Breast epithelium (tissue), 3 donors: ENCODE measurements at regions not wholly inside any gene's neighbourhood (a gene's known extent, or its start where the extent isn't known, plus 50 kb on each side); places are given as distances from the start of the nearest gene placed in this dataset.

Source experiments
- CTCF ChIP-seq, 3 donors: fragments of 450-650 bp; IDR thresholded peaks; one replicate each; pipeline ENCODE4 v1.5.1; 2016 to 2017; ENCODE audit warnings: antibody characterized with exemption in 3 of 3, mild to moderate bottlenecking in 3 of 3, moderate library complexity in 3 of 3
- POLR2A ChIP-seq: fragments of 450-650 bp; IDR thresholded peaks from one replicate; pipeline ENCODE4 v1.6.1; 2016; ENCODE audit warnings: antibody characterized with exemption, mild to moderate bottlenecking, moderate library complexity
- POLR2AphosphoS5 ChIP-seq, 3 donors: sonication (generic); formaldehyde crosslinking; IDR thresholded peaks; one replicate each; pipeline ENCODE4 v1.6.1; 2017; ENCODE audit warnings: antibody characterized with exemption in 3 of 3

GRCh38 chr10:58064714-58065528 lies 202.8 kb downstream of the IPMK start:
- TF ChIP-seq CTCF (IDR thresholded peaks at IDR 0.05), result peak; percentile 14 to 42 (median 29)
- TF ChIP-seq POLR2A, result no peak
- no peak for TF ChIP-seq POLR2AphosphoS5 (IDR thresholded peaks at IDR 0.05)
